ENCODE measurements at regions not wholly inside any gene's neighbourhood (a gene's known extent, or its start where the extent isn't known, plus 50 kb on each side); places are given as distances from the start of the nearest gene placed in this dataset.

DNA sequence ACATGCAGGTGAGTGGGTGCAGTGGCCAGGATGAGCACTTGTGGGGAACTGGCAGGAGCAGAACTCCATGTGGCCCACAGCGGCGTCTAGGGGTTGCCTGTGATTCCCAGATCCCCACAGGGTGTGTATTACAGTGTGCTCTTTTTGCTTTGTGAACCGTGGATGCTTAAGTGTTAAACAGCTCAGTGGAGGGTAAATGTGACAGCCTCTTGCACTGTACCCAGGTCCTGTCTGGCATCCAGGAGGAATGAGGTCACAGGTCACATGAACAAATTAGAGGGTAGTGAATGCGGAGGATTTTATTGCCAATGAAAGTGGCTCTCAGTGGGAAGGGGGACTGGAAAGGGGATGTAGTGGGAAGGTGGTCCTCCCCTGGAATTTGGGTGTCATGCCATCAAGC is 447.8 kb downstream of the SPRY1 start:
- Histone ChIP-seq H2AFZ (ENCODE audit: low read length) (no peak overlapping the region), H3F3A (ENCODE audit: insufficient read depth, low read length) (no peaks in the 10 kb centered on the region), H3K9me3 (replicated peaks; ENCODE audit: insufficient read depth, low read length) (no peaks in the 10 kb centered on the region), H3K4me3 (ENCODE audit: low read length) (no peak overlapping the region), H3K27ac (ENCODE audit: low read length) (no peak overlapping the region), H3K79me2 (ENCODE audit: low read length) (no peaks in the 10 kb centered on the region), H3K36me3 (replicated peaks; ENCODE audit: insufficient read depth, low read length) (no peaks in the 10 kb centered on the region), H3K9ac (ENCODE audit: low read length) (no peak overlapping the region), H3K4me2 (ENCODE audit: low read depth, low read length) (no peak overlapping the region), H3K9me2 (replicated peaks; ENCODE audit: insufficient read depth, low read length) (no peaks in the 10 kb centered on the region), H3K4me1 (ENCODE audit: low read length) (no peaks in the 10 kb centered on the region), H4K20me1 (ENCODE audit: insufficient read depth, low read length) (no peaks in the 10 kb centered on the region), H3K27me3 (replicated peaks; ENCODE audit: insufficient read depth, low read length) (no peaks in the 10 kb centered on the region)
- DNase-seq: no peak
- TF ChIP-seq, protein P1, sequence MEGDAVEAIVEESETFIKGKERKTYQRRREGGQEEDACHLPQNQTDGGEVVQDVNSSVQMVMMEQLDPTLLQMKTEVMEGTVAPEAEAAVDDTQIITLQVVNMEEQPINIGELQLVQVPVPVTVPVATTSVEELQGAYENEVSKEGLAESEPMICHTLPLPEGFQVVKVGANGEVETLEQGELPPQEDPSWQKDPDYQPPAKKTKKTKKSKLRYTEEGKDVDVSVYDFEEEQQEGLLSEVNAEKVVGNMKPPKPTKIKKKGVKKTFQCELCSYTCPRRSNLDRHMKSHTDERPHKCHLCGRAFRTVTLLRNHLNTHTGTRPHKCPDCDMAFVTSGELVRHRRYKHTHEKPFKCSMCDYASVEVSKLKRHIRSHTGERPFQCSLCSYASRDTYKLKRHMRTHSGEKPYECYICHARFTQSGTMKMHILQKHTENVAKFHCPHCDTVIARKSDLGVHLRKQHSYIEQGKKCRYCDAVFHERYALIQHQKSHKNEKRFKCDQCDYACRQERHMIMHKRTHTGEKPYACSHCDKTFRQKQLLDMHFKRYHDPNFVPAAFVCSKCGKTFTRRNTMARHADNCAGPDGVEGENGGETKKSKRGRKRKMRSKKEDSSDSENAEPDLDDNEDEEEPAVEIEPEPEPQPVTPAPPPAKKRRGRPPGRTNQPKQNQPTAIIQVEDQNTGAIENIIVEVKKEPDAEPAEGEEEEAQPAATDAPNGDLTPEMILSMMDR (IDR thresholded peaks at IDR 0.05; ENCODE audit: low read length): no peak
- no peak for TF ChIP-seq EZH2phosphoT487 (IDR thresholded peaks at IDR 0.05; ENCODE audit: low read length)
- TF ChIP-seq EZH2 (optimal IDR thresholded peaks at IDR 0.05; ENCODE audit: low read depth, low read length): no peak

DNA sequence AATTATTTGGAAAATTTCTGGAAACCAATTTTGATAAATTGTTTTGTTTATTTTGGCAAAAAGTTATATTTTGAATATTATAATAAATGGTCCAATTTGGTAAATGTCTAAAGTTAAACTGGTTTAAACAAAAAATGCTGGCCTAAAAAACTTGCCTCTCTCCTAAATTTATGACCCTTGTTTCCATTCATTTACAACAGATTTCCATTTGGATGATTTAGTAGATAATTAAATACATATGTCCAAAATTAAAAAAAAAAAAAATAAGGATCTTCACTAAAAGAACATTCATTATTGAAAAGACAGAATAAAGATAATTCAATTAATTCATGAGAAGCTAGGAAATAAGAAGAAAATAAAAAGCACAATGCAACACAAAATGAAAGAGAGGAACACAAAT is 449.5 kb downstream of the SPRY1 start:
- no peak overlapping the region for H3K4me2 ChIP-seq (ENCODE audit: low read depth, low read length)
- H3K79me2 ChIP-seq (ENCODE audit: low read length): no peaks in the 10 kb centered on the region
- H3F3A ChIP-seq (ENCODE audit: insufficient read depth, low read length): no peaks in the 10 kb centered on the region
- no peak overlapping the region for H2AFZ ChIP-seq (ENCODE audit: low read length)
- H3K9ac ChIP-seq (ENCODE audit: low read length): no peak overlapping the region
- DNase-seq: no peak
- no peaks in the 10 kb centered on the region for H4K20me1 ChIP-seq (ENCODE audit: insufficient read depth, low read length)
- H3K27ac ChIP-seq (ENCODE audit: low read length): no peak overlapping the region
- H3K9me2 ChIP-seq (replicated peaks; ENCODE audit: insufficient read depth, low read length): no peaks in the 10 kb centered on the region
- TF ChIP-seq EZH2phosphoT487 (IDR thresholded peaks at IDR 0.05; ENCODE audit: low read length) (no peak), EZH2 (optimal IDR thresholded peaks at IDR 0.05; ENCODE audit: low read depth, low read length) (no peak)
- TF ChIP-seq, protein P1 (IDR thresholded peaks at IDR 0.05; ENCODE audit: low read length): no peak
- H3K4me1 ChIP-seq (ENCODE audit: low read length): no peaks in the 10 kb centered on the region
- H3K36me3 ChIP-seq (replicated peaks; ENCODE audit: insufficient read depth, low read length): no peaks in the 10 kb centered on the region
- no peaks in the 10 kb centered on the region for H3K27me3 ChIP-seq (replicated peaks; ENCODE audit: insufficient read depth, low read length)
- no peak overlapping the region for H3K4me3 ChIP-seq (ENCODE audit: low read length)
- H3K9me3 ChIP-seq (replicated peaks; ENCODE audit: insufficient read depth, low read length): no peaks in the 10 kb centered on the region

DNA sequence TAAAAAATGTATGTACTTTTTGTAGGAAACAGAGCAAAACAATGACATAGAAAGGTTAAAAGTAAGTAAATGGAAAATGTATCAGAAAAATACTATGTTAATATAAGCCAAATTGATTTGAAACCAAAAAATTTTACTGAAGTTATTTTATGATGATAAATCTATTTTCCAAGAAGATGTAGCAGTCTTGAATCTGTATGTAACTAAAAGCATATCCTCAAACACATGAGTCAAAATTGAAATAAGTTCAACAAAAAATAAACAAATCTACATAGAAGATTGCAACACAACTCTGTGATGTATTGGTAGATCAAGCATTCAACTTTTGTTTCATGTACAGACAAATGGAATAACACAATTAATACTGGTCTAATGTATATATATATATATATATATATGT is 450.0 kb downstream of the SPRY1 start:
- Histone ChIP-seq H3K79me2 (ENCODE audit: low read length) (no peaks in the 10 kb centered on the region), H3K9me2 (replicated peaks; ENCODE audit: insufficient read depth, low read length) (no peaks in the 10 kb centered on the region), H2AFZ (ENCODE audit: low read length) (no peak overlapping the region), H3K4me1 (ENCODE audit: low read length) (no peaks in the 10 kb centered on the region), H3K9me3 (replicated peaks; ENCODE audit: insufficient read depth, low read length) (no peaks in the 10 kb centered on the region), H3K4me2 (ENCODE audit: low read depth, low read length) (no peak overlapping the region), H3K9ac (ENCODE audit: low read length) (no peak overlapping the region), H3F3A (ENCODE audit: insufficient read depth, low read length) (no peaks in the 10 kb centered on the region), H3K4me3 (ENCODE audit: low read length) (no peak overlapping the region), H3K27ac (ENCODE audit: low read length) (no peak overlapping the region), H4K20me1 (ENCODE audit: insufficient read depth, low read length) (no peaks in the 10 kb centered on the region), H3K27me3 (replicated peaks; ENCODE audit: insufficient read depth, low read length) (no peaks in the 10 kb centered on the region), H3K36me3 (replicated peaks; ENCODE audit: insufficient read depth, low read length) (no peaks in the 10 kb centered on the region)
- no peak for DNase-seq
- no peak for TF ChIP-seq EZH2 (optimal IDR thresholded peaks at IDR 0.05; ENCODE audit: low read depth, low read length)
- TF ChIP-seq, protein P1 (IDR thresholded peaks at IDR 0.05; ENCODE audit: low read length): no peak
- TF ChIP-seq EZH2phosphoT487 (IDR thresholded peaks at IDR 0.05; ENCODE audit: low read length): no peak

Measured in MM.1S (cell line).